ENCODE measurements at regions not wholly inside any gene's neighbourhood (a gene's known extent, or its start where the extent isn't known, plus 50 kb on each side); places are given as distances from the start of the nearest gene placed in this dataset.

DNA sequence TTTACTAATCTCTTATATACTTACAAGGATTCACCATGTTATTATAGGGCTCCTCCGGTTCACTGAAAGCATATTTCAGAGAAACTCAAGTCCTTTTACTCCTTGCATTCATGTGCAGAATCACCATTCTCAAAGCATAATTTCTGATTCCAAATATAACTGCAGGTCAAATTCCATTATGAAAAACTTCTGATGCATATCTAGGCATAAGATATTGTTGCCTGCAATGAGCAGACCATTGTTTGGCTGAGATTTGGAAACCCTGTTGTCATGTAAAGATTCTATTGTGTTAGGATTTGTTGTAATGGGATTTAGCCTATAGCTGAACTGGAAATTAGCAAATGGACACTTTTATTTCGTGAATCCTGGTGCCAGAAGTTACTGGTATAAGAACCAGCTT, 69.5 kb upstream of the PRICKLE2 start:
- Histone ChIP-seq H3K4me2 (ENCODE audit: extremely low read depth, insufficient read depth, low read length) (no peak overlapping the region), H3K27ac (ENCODE audit: insufficient read depth, low read length) (no peak overlapping the region), H3K27me3 (ENCODE audit: control insufficient read depth, insufficient read depth, low read length) (no peaks in the 10 kb centered on the region), H3K4me3 (replicated peaks in 1 of 4; ENCODE audit: control extremely low read depth in 1 of 4, insufficient read depth in 1 of 4, low read depth in 3 of 4, low read length in 4 of 4) (no peak overlapping the region), H4K20me1 (ENCODE audit: control insufficient read depth, extremely low read depth, insufficient read depth, low read length) (no peaks in the 10 kb centered on the region), H3K36me3 (ENCODE audit: control insufficient read depth, insufficient read depth, low read length) (no peaks in the 10 kb centered on the region), H3K9me3 (ENCODE audit: control insufficient read depth, insufficient read depth, low read depth, low read length) (no peaks in the 10 kb centered on the region), H2AFZ (ENCODE audit: low read length) (no peak overlapping the region), H3K79me2 (ENCODE audit: control insufficient read depth, insufficient read depth, low read length) (no peaks in the 10 kb centered on the region), H3K9ac (ENCODE audit: insufficient read depth, low read length) (no peak overlapping the region), H3K4me1 (ENCODE audit: control insufficient read depth, extremely low read depth, insufficient read depth, low read length) (peaks cover 11% of the 10 kb centered on the region)
- TF ChIP-seq EZH2 (IDR thresholded peaks at IDR 0.05; ENCODE audit: low read length, missing control alignments) = no peak
- TF ChIP-seq, protein P1, sequence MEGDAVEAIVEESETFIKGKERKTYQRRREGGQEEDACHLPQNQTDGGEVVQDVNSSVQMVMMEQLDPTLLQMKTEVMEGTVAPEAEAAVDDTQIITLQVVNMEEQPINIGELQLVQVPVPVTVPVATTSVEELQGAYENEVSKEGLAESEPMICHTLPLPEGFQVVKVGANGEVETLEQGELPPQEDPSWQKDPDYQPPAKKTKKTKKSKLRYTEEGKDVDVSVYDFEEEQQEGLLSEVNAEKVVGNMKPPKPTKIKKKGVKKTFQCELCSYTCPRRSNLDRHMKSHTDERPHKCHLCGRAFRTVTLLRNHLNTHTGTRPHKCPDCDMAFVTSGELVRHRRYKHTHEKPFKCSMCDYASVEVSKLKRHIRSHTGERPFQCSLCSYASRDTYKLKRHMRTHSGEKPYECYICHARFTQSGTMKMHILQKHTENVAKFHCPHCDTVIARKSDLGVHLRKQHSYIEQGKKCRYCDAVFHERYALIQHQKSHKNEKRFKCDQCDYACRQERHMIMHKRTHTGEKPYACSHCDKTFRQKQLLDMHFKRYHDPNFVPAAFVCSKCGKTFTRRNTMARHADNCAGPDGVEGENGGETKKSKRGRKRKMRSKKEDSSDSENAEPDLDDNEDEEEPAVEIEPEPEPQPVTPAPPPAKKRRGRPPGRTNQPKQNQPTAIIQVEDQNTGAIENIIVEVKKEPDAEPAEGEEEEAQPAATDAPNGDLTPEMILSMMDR (conservative IDR thresholded peaks at IDR 0.05 in 1 of 2, IDR thresholded peaks at IDR 0.05 in 1 of 2; ENCODE audit: low read depth in 1 of 2, low read length in 2 of 2) = no peak
- DNase-seq (ENCODE audit: low read depth in 2 of 2) = no peak

DNA sequence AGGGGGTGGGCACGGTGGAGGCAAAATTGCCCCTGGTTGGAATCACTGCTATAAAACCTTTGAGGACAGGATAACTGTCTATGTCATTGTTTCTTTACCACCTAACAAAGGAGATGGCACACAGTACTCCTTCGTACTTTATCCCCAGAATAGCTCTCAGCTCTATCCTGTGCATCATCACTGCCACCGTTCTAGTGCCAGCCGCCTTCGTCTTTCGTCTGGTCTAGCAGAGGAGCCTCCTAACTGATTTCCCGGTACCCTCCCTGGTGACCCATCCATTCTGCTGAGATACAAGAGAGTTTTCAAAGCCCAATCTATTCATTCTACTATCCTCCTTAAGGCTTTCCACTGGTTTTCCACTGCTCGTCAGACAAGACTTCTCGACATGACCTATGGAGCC, 67.9 kb upstream of the PRICKLE2 start:
- TF ChIP-seq EZH2 (IDR thresholded peaks at IDR 0.05; ENCODE audit: low read length, missing control alignments) = no peak
- TF ChIP-seq, protein P1 (conservative IDR thresholded peaks at IDR 0.05 in 1 of 2, IDR thresholded peaks at IDR 0.05 in 1 of 2; ENCODE audit: low read depth in 1 of 2, low read length in 2 of 2) = no peak
- H3K4me1 ChIP-seq (ENCODE audit: control insufficient read depth, extremely low read depth, insufficient read depth, low read length) = peaks cover 11% of the 10 kb centered on the region

DNA sequence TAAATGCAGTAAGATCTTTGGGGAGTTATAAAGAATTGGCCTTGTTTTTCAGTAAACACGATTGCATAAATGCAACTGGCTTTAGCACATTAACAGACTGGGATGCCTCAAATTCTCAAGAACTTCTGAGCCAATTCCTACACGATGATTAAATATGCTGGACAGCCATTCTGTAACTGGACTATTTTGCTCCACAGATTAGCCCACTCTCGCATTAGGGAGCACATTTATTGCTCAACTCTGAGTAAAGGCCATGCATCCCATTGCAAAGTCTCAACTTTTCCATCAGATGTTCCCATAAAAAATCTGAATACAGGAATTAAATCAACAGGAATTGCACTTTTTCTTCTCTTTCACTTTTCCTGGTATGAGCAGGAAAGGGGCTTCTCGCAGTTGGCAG, 66.7 kb upstream of the PRICKLE2 start:
- peak; percentile 76 to 88 for DNase-seq (ENCODE audit: low read depth in 2 of 2)
- no peak overlapping the region for H3K4me3 ChIP-seq (replicated peaks in 1 of 4; ENCODE audit: control extremely low read depth in 1 of 4, insufficient read depth in 1 of 4, low read depth in 3 of 4, low read length in 4 of 4)
- no peak overlapping the region for H3K9ac ChIP-seq (ENCODE audit: insufficient read depth, low read length)
- no peak for TF ChIP-seq EZH2 (IDR thresholded peaks at IDR 0.05; ENCODE audit: low read length, missing control alignments)
- TF ChIP-seq, protein P1 (conservative IDR thresholded peaks at IDR 0.05 in 1 of 2, IDR thresholded peaks at IDR 0.05 in 1 of 2; ENCODE audit: low read depth in 1 of 2, low read length in 2 of 2) = no peak
- H3K36me3 ChIP-seq (ENCODE audit: control insufficient read depth, insufficient read depth, low read length) = no peaks in the 10 kb centered on the region
- no peak overlapping the region for H2AFZ ChIP-seq (ENCODE audit: low read length)
- H3K4me2 ChIP-seq (ENCODE audit: extremely low read depth, insufficient read depth, low read length) = no peak overlapping the region
- no peak overlapping the region for H3K27ac ChIP-seq (ENCODE audit: insufficient read depth, low read length)
- H3K27me3 ChIP-seq (ENCODE audit: control insufficient read depth, insufficient read depth, low read length) = no peaks in the 10 kb centered on the region
- H3K9me3 ChIP-seq (ENCODE audit: control insufficient read depth, insufficient read depth, low read depth, low read length) = no peaks in the 10 kb centered on the region
- peaks cover 11% of the 10 kb centered on the region for H3K4me1 ChIP-seq (ENCODE audit: control insufficient read depth, extremely low read depth, insufficient read depth, low read length)
- no peaks in the 10 kb centered on the region for H3K79me2 ChIP-seq (ENCODE audit: control insufficient read depth, insufficient read depth, low read length)
- H4K20me1 ChIP-seq (ENCODE audit: control insufficient read depth, extremely low read depth, insufficient read depth, low read length) = no peaks in the 10 kb centered on the region

More for the DNA sequence above, 67.9 kb upstream of the PRICKLE2 start:
- Histone ChIP-seq H3K4me3 (replicated peaks in 1 of 4; ENCODE audit: control extremely low read depth in 1 of 4, insufficient read depth in 1 of 4, low read depth in 3 of 4, low read length in 4 of 4) (no peak overlapping the region), H2AFZ (ENCODE audit: low read length) (no peak overlapping the region), H3K4me2 (ENCODE audit: extremely low read depth, insufficient read depth, low read length) (no peak overlapping the region), H3K27me3 (ENCODE audit: control insufficient read depth, insufficient read depth, low read length) (no peaks in the 10 kb centered on the region), H3K9ac (ENCODE audit: insufficient read depth, low read length) (no peak overlapping the region), H3K27ac (ENCODE audit: insufficient read depth, low read length) (no peak overlapping the region), H4K20me1 (ENCODE audit: control insufficient read depth, extremely low read depth, insufficient read depth, low read length) (no peaks in the 10 kb centered on the region), H3K36me3 (ENCODE audit: control insufficient read depth, insufficient read depth, low read length) (no peaks in the 10 kb centered on the region), H3K9me3 (ENCODE audit: control insufficient read depth, insufficient read depth, low read depth, low read length) (no peaks in the 10 kb centered on the region), H3K79me2 (ENCODE audit: control insufficient read depth, insufficient read depth, low read length) (no peaks in the 10 kb centered on the region)
- DNase-seq (ENCODE audit: low read depth in 2 of 2) = no peak
